HUES48 (cell line): ENCODE measurements at regions not wholly inside any gene's neighbourhood (a gene's known extent, or its start where the extent isn't known, plus 50 kb on each side); places are given as distances from the start of the nearest gene placed in this dataset.

Experiments used
- H3K27ac ChIP-seq: one replicate; pipeline ENCODE4 v1.7.0; 2013; ENCODE audit warnings: low read depth, low read length, inconsistent platforms
- H3K27me3 ChIP-seq: 2 replicates; pipeline ENCODE4 v1.6.1; 2013; ENCODE audit warnings: mild to moderate bottlenecking, low read length; ENCODE audit not compliant: control insufficient read depth, insufficient read depth
- H3K36me3 ChIP-seq: 2 replicates; pipeline ENCODE4 v1.6.1; 2013; ENCODE audit warnings: low read length; ENCODE audit not compliant: control insufficient read depth, insufficient read depth
- H3K4me1 ChIP-seq: 2 replicates; pipeline ENCODE4 v1.6.1; 2013; ENCODE audit warnings: mild to moderate bottlenecking, low read length; ENCODE audit not compliant: control insufficient read depth, insufficient read depth
- H3K4me3 ChIP-seq: 2 replicates; pipeline ENCODE4 v1.5.1; 2013; ENCODE audit warnings: mild to moderate bottlenecking, low read depth, low read length
- H3K9ac ChIP-seq: 2 replicates; pipeline ENCODE4 v1.6.1; 2013; ENCODE audit warnings: mild to moderate bottlenecking, low read depth, low read length, moderate library complexity
- H3K9me3 ChIP-seq: 2 replicates; pipeline ENCODE4 v1.6.1; 2013; ENCODE audit warnings: low read length; ENCODE audit not compliant: control insufficient read depth, insufficient read depth

GRCh38 chr4:136571315-136571714 is 961.0 kb downstream of the PCDH18 start:
- Histone ChIP-seq H3K9me3 (no peaks in the 10 kb centered on the region), H3K36me3 (no peaks in the 10 kb centered on the region), H3K9ac (no peak overlapping the region), H3K4me3 (no peak overlapping the region), H3K4me1 (no peaks in the 10 kb centered on the region), H3K27me3 (no peaks in the 10 kb centered on the region), H3K27ac (no peak overlapping the region)

DNA sequence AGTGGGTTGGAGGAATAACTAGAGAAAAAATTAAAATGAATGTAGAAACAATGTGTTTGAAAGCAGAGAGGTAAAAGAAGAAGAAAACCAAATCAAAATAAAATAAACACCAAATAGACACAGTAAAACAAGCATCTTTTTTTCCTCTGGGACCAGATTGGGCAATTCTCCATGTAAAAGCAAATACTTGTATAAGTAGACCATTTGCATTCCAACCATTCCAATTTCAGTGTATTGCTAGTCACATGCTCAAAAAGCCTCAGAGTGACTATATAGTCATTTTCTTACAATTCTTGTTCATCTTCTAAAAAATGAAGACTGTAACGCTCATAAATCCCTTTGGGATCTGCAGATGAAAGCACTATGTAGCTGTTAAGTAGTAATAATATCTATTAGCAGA is 969.5 kb downstream of the PCDH18 start:
- H3K36me3 ChIP-seq = no peaks in the 10 kb centered on the region
- no peak overlapping the region for H3K27ac ChIP-seq
- no peak overlapping the region for H3K4me3 ChIP-seq

GRCh38 chr4:136558940-136559494 is 973.3 kb downstream of the PCDH18 start:
- Histone ChIP-seq H3K36me3 (no peaks in the 10 kb centered on the region), H3K4me3 (no peak overlapping the region), H3K9ac (no peak overlapping the region), H3K9me3 (no peaks in the 10 kb centered on the region), H3K4me1 (no peaks in the 10 kb centered on the region), H3K27me3 (no peaks in the 10 kb centered on the region), H3K27ac (no peak overlapping the region)

More for the DNA sequence above, 969.5 kb downstream of the PCDH18 start:
- H3K4me1 ChIP-seq = no peaks in the 10 kb centered on the region
- H3K27me3 ChIP-seq = no peaks in the 10 kb centered on the region
- no peak overlapping the region for H3K9ac ChIP-seq
- no peaks in the 10 kb centered on the region for H3K9me3 ChIP-seq

- no peak overlapping the region for H3K27ac ChIP-seq
- no peaks in the 10 kb centered on the region for H3K27me3 ChIP-seq
- no peaks in the 10 kb centered on the region for H3K9me3 ChIP-seq
- no peak overlapping the region for H3K4me3 ChIP-seq
- H3K4me1 ChIP-seq = no peaks in the 10 kb centered on the region
- no peak overlapping the region for H3K9ac ChIP-seq
- no peaks in the 10 kb centered on the region for H3K36me3 ChIP-seq
Measured at GRCh38 chr4:136557396-136557795, 974.9 kb downstream of the PCDH18 start.

DNA sequence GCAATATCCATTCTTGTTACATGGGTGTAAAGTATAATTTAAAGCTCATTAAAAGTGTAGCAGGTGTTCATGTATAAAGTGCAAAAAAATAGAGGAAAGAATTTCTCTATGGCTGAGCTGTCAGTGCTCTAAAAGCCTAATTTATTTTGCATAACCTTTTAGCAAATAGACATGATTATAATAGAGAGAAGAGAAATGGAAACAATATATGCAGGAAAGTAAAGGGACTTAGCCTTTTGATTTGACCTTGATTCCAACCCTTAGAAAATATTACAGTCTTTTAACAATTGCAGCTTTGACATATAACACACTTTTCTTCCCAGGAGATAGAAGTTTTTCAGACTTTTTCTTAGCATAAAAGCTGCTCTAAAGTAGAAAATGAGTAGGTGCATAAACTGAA is 978.3 kb downstream of the PCDH18 start:
- H3K27me3 ChIP-seq = no peaks in the 10 kb centered on the region
- no peaks in the 10 kb centered on the region for H3K4me1 ChIP-seq
- H3K9ac ChIP-seq = no peak overlapping the region
- H3K4me3 ChIP-seq = no peak overlapping the region
- no peaks in the 10 kb centered on the region for H3K36me3 ChIP-seq
- H3K27ac ChIP-seq = no peak overlapping the region
- H3K9me3 ChIP-seq = no peaks in the 10 kb centered on the region

DNA sequence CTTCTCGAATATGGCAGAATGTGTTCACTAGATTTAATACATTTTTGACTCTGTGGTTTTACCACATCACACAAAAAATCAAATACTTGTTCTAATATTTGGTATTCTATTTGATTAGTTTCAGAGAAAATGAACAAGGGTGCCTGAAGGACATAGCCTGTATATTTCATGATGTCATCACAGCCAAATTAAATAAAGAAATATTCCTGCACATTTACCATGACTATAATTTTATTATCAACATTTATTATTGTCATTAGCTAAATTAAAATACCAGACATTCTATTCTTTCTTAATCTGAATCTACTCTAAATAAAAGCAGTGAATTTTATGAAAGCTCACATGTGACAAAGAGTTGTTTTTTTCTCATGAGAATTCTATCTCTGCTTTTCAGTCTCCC is 980.5 kb downstream of the PCDH18 start:
- Histone ChIP-seq H3K27me3 (no peaks in the 10 kb centered on the region), H3K4me1 (no peaks in the 10 kb centered on the region), H3K4me3 (no peak overlapping the region), H3K9ac (no peak overlapping the region), H3K9me3 (no peaks in the 10 kb centered on the region), H3K36me3 (no peaks in the 10 kb centered on the region), H3K27ac (no peak overlapping the region)

- Histone ChIP-seq H3K4me3 (no peak overlapping the region), H3K9me3 (no peaks in the 10 kb centered on the region), H3K27ac (no peak overlapping the region), H3K27me3 (peaks cover 6% of the 10 kb centered on the region; the same call in 1 of the 2 replicates), H3K4me1 (peaks cover 27% of the 10 kb centered on the region), H3K36me3 (no peaks in the 10 kb centered on the region), H3K9ac (no peak overlapping the region)
Measured at GRCh38 chr4:136540747-136541146, 991.5 kb downstream of the PCDH18 start.

DNA sequence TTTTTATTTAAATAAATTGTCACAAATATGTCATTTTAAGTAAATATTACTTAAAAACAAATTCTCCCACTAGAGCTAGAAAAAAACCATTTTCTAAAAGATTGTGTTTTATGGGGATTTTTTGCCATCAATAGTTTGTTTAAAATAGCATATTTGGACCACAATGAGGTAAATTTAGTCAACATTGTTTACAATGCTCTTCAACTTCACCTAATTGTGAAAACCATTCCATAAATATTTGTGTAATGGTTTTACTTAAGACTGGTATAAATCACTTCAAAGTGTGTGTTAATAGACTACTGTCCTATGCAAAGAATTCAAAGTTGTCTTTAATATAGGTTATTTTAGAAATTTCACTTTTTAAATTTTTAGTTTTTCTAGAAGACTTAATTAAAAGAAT is 1004.2 kb downstream of the PCDH18 start:
- Histone ChIP-seq H3K27ac (no peak overlapping the region), H3K4me1 (no peaks in the 10 kb centered on the region), H3K27me3 (no peaks in the 10 kb centered on the region), H3K9ac (no peak overlapping the region), H3K36me3 (no peaks in the 10 kb centered on the region), H3K9me3 (no peaks in the 10 kb centered on the region), H3K4me3 (no peak overlapping the region)

GRCh38 chr4:136526517-136526916 is 1005.8 kb downstream of the PCDH18 start:
- no peak overlapping the region for H3K27ac ChIP-seq
- no peak overlapping the region for H3K9ac ChIP-seq
- H3K27me3 ChIP-seq = no peaks in the 10 kb centered on the region
- H3K4me3 ChIP-seq = no peak overlapping the region
- H3K36me3 ChIP-seq = no peaks in the 10 kb centered on the region
- no peaks in the 10 kb centered on the region for H3K9me3 ChIP-seq
- no peaks in the 10 kb centered on the region for H3K4me1 ChIP-seq

GRCh38 chr4:136524039-136524438 is 1008.3 kb downstream of the PCDH18 start:
- H3K36me3 ChIP-seq = no peaks in the 10 kb centered on the region

DNA sequence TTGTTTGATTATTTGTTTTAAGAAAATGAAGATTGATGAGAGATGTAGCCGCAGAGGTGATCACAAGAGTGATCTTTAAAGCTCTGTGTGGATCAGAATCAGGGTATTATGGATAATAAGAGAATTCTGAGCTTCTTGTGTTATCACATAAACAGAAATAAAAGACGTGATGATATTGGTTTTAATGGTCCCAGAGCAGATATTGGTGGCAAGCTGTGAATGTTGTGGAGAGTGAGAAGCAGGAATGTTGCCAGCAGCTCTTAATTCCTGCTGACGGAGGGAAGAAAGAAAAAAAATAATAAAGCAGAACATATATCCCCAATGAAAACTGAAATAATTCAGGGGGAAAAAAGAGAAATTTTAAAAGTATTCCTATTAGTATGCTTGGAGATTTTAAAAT is 1015.9 kb downstream of the PCDH18 start:
- Histone ChIP-seq H3K4me1 (peaks cover 26% of the 10 kb centered on the region), H3K27ac (no peak overlapping the region), H3K9ac (no peak overlapping the region), H3K9me3 (peaks cover 24% of the 10 kb centered on the region), H3K27me3 (no peaks in the 10 kb centered on the region), H3K36me3 (no peaks in the 10 kb centered on the region), H3K4me3 (no peak overlapping the region)

More at GRCh38 chr4:136524039-136524438, 1008.3 kb downstream of the PCDH18 start:
- no peaks in the 10 kb centered on the region for H3K4me1 ChIP-seq
- no peaks in the 10 kb centered on the region for H3K27me3 ChIP-seq
- no peak overlapping the region for H3K4me3 ChIP-seq
- no peak overlapping the region for H3K9ac ChIP-seq
- H3K27ac ChIP-seq = no peak overlapping the region
- H3K9me3 ChIP-seq = peaks cover 22% of the 10 kb centered on the region

DNA sequence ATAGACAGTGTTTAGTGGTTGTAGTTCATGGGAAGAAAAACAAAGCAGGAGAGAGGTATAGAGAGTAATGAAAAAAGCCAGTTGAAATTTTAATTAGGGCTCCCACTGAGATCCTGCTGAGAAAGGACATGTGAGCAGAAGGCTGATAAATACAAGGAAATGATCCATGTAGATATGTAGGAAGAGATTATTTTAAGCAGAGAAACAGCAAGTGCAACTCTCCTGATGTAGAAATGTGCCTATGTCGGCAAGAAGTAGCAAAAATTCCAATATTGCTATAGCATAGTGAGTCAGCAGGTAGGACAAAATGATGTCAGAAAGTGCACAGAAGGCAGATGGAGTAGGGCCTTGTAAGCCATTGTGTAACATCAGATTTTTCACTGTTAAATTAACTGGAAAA is 1027.3 kb downstream of the PCDH18 start:
- no peaks in the 10 kb centered on the region for H3K27me3 ChIP-seq
- no peak overlapping the region for H3K9ac ChIP-seq
- H3K27ac ChIP-seq = peak overlapping the region; percentile 65
- no peaks in the 10 kb centered on the region for H3K9me3 ChIP-seq
- H3K4me3 ChIP-seq = no peak overlapping the region
- H3K4me1 ChIP-seq = peaks cover 14% of the 10 kb centered on the region; the same call in 1 of the 2 replicates
- H3K36me3 ChIP-seq = no peaks in the 10 kb centered on the region
